ENCODE measurements at regions not wholly inside any gene's neighbourhood (a gene's known extent, or its start where the extent isn't known, plus 50 kb on each side); places are given as distances from the start of the nearest gene placed in this dataset.

GRCh38 chr16:54783980-54784379, 146.7 kb upstream of the IRX5 start:
- Histone ChIP-seq H3K4me1 (ENCODE audit: control insufficient read depth, insufficient read depth, low read length) (no peaks in the 10 kb centered on the region), H3K27me3 (ENCODE audit: control insufficient read depth, insufficient read depth, low read length) (no peaks in the 10 kb centered on the region), H3K4me3 (ENCODE audit: low read length) (no peak overlapping the region), H3K27ac (ENCODE audit: low read length) (no peak overlapping the region), H3K9me3 (ENCODE audit: control insufficient read depth, insufficient read depth, low read length) (no peaks in the 10 kb centered on the region), H3K36me3 (ENCODE audit: control insufficient read depth, insufficient read depth, low read length) (no peaks in the 10 kb centered on the region)
- no peak for DNase-seq (ENCODE audit: low read depth, low spot score)
- no CpG with 5 or more reads among the region's 2 CpGs for WGBS (ENCODE audit: insufficient coverage, insufficient read length)

DNA sequence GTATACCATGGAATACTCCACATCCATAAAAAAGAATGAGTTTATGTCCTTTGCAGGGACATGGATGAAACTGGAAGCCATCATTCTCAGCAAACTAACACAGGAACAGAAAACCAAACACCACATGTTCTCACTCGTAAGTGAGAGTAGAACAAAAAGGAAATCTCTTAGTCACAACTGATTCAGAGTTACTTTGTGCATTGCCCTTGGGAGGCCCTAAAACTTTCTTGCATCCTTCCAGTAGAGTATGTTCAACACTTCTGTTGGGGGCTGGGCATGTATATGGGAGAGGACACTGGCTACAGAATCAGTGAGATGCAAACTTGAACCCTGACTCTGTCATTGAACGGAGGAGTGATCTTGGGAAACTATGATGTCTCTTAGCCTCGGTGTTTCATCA, 147.4 kb upstream of the IRX5 start:
- WGBS (ENCODE audit: insufficient coverage, insufficient read length), result no CpG with 5 or more reads among the region's 3 CpGs
- no peaks in the 10 kb centered on the region for H3K4me1 ChIP-seq (ENCODE audit: control insufficient read depth, insufficient read depth, low read length)
- no peak overlapping the region for H3K4me3 ChIP-seq (ENCODE audit: low read length)
- H3K27me3 ChIP-seq (ENCODE audit: control insufficient read depth, insufficient read depth, low read length), result no peaks in the 10 kb centered on the region
- H3K27ac ChIP-seq (ENCODE audit: low read length), result no peak overlapping the region
- H3K9me3 ChIP-seq (ENCODE audit: control insufficient read depth, insufficient read depth, low read length), result no peaks in the 10 kb centered on the region
- DNase-seq (ENCODE audit: low read depth, low spot score), result no peak
- H3K36me3 ChIP-seq (ENCODE audit: control insufficient read depth, insufficient read depth, low read length), result no peaks in the 10 kb centered on the region

DNA sequence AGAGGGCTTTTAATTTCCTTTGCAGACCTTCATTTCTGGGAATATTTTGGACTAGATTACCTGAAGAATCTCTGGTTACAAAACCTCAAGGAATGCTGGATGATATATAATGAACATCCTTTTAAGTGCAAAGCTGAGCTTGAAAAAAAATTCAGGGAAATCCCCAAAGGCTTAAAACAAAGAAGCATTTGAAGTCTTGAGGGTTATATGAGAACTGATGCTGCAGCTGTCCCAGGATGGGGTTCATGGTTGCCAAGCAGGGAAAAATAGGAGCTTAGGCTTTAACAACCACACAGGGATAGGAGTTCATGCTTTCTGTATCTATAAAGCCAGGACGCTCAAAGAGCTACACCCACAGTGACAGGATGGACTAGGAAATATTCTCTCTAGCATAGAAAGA, 150.4 kb upstream of the IRX5 start:
- Histone ChIP-seq H3K4me3 (ENCODE audit: low read length) (no peak overlapping the region), H3K27me3 (ENCODE audit: control insufficient read depth, insufficient read depth, low read length) (no peaks in the 10 kb centered on the region), H3K27ac (ENCODE audit: low read length) (no peak overlapping the region), H3K36me3 (ENCODE audit: control insufficient read depth, insufficient read depth, low read length) (no peaks in the 10 kb centered on the region), H3K4me1 (ENCODE audit: control insufficient read depth, insufficient read depth, low read length) (no peaks in the 10 kb centered on the region), H3K9me3 (ENCODE audit: control insufficient read depth, insufficient read depth, low read length) (no peaks in the 10 kb centered on the region)
- no CpG with 5 or more reads among the region's 1 CpG for WGBS (ENCODE audit: insufficient coverage, insufficient read length)
- DNase-seq (ENCODE audit: low read depth, low spot score), result no peak

GRCh38 chr16:54779549-54779948, 151.1 kb upstream of the IRX5 start:
- no peaks in the 10 kb centered on the region for H3K36me3 ChIP-seq (ENCODE audit: control insufficient read depth, insufficient read depth, low read length)
- DNase-seq (ENCODE audit: low read depth, low spot score), result no peak
- no peak overlapping the region for H3K4me3 ChIP-seq (ENCODE audit: low read length)
- no peaks in the 10 kb centered on the region for H3K27me3 ChIP-seq (ENCODE audit: control insufficient read depth, insufficient read depth, low read length)
- no peaks in the 10 kb centered on the region for H3K9me3 ChIP-seq (ENCODE audit: control insufficient read depth, insufficient read depth, low read length)
- H3K4me1 ChIP-seq (ENCODE audit: control insufficient read depth, insufficient read depth, low read length), result no peaks in the 10 kb centered on the region
- no peak overlapping the region for H3K27ac ChIP-seq (ENCODE audit: low read length)

DNA sequence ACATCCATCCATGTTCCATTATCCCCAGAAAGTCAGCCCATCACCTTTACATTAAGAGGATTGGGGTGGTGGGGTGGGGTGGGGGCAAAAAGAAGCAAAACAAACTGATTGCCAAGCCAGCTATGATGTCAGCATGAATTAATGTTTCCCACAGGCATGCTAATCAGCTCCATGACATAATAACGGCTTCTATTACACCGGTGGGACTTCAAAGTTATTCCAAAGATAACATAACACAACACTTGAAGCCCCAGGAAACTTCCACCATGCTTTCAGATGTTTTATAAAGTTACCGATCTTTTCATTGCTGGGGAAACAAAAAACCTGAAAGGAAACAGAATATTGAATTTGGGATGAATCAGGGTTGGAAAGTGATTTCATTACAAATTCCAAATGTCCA, 155.9 kb upstream of the IRX5 start:
- Histone ChIP-seq H3K4me1 (ENCODE audit: control insufficient read depth, insufficient read depth, low read length) (no peaks in the 10 kb centered on the region), H3K36me3 (ENCODE audit: control insufficient read depth, insufficient read depth, low read length) (no peaks in the 10 kb centered on the region), H3K27ac (ENCODE audit: low read length) (no peak overlapping the region), H3K4me3 (ENCODE audit: low read length) (no peak overlapping the region), H3K27me3 (ENCODE audit: control insufficient read depth, insufficient read depth, low read length) (no peaks in the 10 kb centered on the region), H3K9me3 (ENCODE audit: control insufficient read depth, insufficient read depth, low read length) (no peaks in the 10 kb centered on the region)
- no peak for DNase-seq (ENCODE audit: low read depth, low spot score)
- WGBS (ENCODE audit: insufficient coverage, insufficient read length), result no CpG with 5 or more reads among the region's 3 CpGs

DNA sequence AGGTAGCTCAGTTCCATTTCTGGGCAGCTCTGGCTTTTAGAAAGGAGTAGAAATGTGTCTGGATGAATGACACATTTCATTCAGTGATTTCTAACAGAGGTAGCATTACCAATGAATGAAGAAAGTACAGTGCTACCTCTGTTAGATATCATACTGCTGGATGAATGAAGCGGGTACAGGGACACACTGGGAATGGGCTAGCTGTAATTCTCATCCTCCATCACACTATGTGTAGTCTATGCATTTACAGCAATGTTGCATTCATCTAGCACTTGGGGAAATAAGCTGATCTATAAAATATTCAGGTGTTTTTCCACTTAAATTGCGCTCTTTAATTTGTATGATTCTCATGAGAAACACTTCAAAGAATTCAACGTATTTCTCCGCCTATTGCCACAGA, 158.3 kb upstream of the IRX5 start:
- H3K27ac ChIP-seq (ENCODE audit: low read length), result no peak overlapping the region
- H3K36me3 ChIP-seq (ENCODE audit: control insufficient read depth, insufficient read depth, low read length), result no peaks in the 10 kb centered on the region
- no peak overlapping the region for H3K4me3 ChIP-seq (ENCODE audit: low read length)
- no peaks in the 10 kb centered on the region for H3K9me3 ChIP-seq (ENCODE audit: control insufficient read depth, insufficient read depth, low read length)
- WGBS (ENCODE audit: insufficient coverage, insufficient read length), result no CpG with 5 or more reads among the region's 4 CpGs
- DNase-seq (ENCODE audit: low read depth, low spot score), result no peak
- H3K4me1 ChIP-seq (ENCODE audit: control insufficient read depth, insufficient read depth, low read length), result no peaks in the 10 kb centered on the region
- H3K27me3 ChIP-seq (ENCODE audit: control insufficient read depth, insufficient read depth, low read length), result no peaks in the 10 kb centered on the region

DNA sequence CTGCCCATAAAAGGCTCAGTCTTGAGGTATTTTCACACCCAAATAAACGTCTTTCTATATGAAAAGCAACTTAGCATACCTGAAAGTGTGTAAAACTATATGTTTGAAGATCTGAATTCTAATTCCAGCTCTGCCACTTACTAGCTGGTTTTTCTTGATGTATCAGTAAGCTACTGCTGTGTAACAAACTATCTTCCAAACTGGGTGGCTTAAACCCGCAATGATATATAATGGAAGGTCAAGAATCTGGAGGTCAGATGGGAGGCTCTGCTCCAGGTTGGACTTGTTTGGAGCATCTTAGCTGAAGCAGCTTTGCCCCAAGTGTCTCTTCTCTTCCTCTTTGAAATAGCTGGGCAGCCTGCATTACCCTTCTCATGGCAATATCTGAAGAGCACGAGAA, 164.3 kb upstream of the IRX5 start:
- WGBS (ENCODE audit: insufficient coverage, insufficient read length), result no CpG with 5 or more reads among the region's 3 CpGs
- no peak overlapping the region for H3K4me3 ChIP-seq (ENCODE audit: low read length)
- no peaks in the 10 kb centered on the region for H3K4me1 ChIP-seq (ENCODE audit: control insufficient read depth, insufficient read depth, low read length)
- DNase-seq (ENCODE audit: low read depth, low spot score), result no peak
- H3K27me3 ChIP-seq (ENCODE audit: control insufficient read depth, insufficient read depth, low read length), result no peaks in the 10 kb centered on the region
- no peak overlapping the region for H3K27ac ChIP-seq (ENCODE audit: low read length)
- no peaks in the 10 kb centered on the region for H3K36me3 ChIP-seq (ENCODE audit: control insufficient read depth, insufficient read depth, low read length)
- H3K9me3 ChIP-seq (ENCODE audit: control insufficient read depth, insufficient read depth, low read length), result no peaks in the 10 kb centered on the region

- no peak for DNase-seq (ENCODE audit: low read depth, low spot score)
- no CpG with 5 or more reads among the region's 7 CpGs for WGBS (ENCODE audit: insufficient coverage, insufficient read length)
Measured at GRCh38 chr16:54750249-54750648, 180.4 kb upstream of the IRX5 start.

DNA sequence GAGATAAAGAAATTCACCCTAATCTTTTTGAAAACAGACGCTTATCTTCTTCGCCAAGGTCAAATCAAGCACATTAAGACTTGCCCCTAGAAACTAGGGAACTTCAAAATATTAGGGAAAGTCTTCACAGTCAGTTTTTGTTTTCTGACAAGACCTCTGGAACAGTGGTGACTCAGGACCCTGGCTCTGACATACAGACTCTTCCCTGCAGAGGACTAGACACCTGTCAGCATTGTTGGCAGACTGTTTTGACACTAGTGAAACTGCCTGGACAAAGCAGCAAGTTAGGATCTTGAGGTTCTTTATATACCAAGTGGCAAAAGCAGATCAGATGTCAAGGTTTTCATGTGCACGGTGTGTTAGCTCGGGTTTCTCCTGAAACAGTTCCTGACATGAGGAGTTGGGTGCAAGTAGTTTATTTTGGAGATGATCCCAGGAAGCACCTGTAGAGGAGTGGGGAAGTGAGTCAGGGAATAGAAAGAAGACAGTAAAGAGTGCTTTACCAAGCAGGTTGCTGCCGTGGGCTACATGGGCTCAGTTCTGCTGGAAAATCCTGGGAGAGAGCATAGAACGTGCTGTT, 182.0 kb upstream of the IRX5 start:
- Histone ChIP-seq H3K27me3 (ENCODE audit: control insufficient read depth, insufficient read depth, low read length) (no peaks in the 10 kb centered on the region), H3K27ac (ENCODE audit: low read length) (no peak overlapping the region), H3K4me1 (ENCODE audit: control insufficient read depth, insufficient read depth, low read length) (no peaks in the 10 kb centered on the region), H3K4me3 (ENCODE audit: low read length) (no peak overlapping the region), H3K9me3 (ENCODE audit: control insufficient read depth, insufficient read depth, low read length) (no peaks in the 10 kb centered on the region), H3K36me3 (ENCODE audit: control insufficient read depth, insufficient read depth, low read length) (no peaks in the 10 kb centered on the region)
- no CpG with 5 or more reads among the region's 6 CpGs for WGBS (ENCODE audit: insufficient coverage, insufficient read length)
- no peak for DNase-seq (ENCODE audit: low read depth, low spot score)

More at GRCh38 chr16:54750249-54750648, 180.4 kb upstream of the IRX5 start:
- Histone ChIP-seq H3K27ac (ENCODE audit: low read length) (no peak overlapping the region), H3K36me3 (ENCODE audit: control insufficient read depth, insufficient read depth, low read length) (no peaks in the 10 kb centered on the region), H3K4me1 (ENCODE audit: control insufficient read depth, insufficient read depth, low read length) (no peaks in the 10 kb centered on the region), H3K9me3 (ENCODE audit: control insufficient read depth, insufficient read depth, low read length) (no peaks in the 10 kb centered on the region), H3K27me3 (ENCODE audit: control insufficient read depth, insufficient read depth, low read length) (no peaks in the 10 kb centered on the region), H3K4me3 (ENCODE audit: low read length) (no peak overlapping the region)

DNA sequence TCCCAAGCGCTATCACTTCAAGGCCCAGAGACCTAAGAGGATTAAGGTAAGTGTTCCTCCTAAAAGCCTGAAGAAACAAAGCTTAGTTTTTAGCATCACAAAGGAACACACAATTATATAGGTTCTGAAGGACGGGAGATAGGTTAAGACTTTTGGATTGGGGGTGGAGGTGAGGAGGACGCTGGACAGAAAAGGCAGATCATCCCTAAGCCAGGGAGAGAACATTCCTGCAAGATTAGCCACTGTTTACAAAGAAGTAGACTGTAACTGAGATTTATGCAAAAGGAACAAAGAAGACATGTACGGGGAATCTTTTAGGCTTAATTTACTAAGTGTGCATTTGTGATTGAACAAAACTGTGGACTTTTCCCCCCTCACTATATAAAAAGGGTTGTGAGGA, 184.1 kb upstream of the IRX5 start:
- Histone ChIP-seq H3K4me1 (ENCODE audit: control insufficient read depth, insufficient read depth, low read length) (no peaks in the 10 kb centered on the region), H3K36me3 (ENCODE audit: control insufficient read depth, insufficient read depth, low read length) (no peaks in the 10 kb centered on the region), H3K4me3 (ENCODE audit: low read length) (no peak overlapping the region), H3K27me3 (ENCODE audit: control insufficient read depth, insufficient read depth, low read length) (no peaks in the 10 kb centered on the region), H3K27ac (ENCODE audit: low read length) (no peak overlapping the region), H3K9me3 (ENCODE audit: control insufficient read depth, insufficient read depth, low read length) (no peaks in the 10 kb centered on the region)
- DNase-seq (ENCODE audit: low read depth, low spot score), result no peak
- no CpG with 5 or more reads among the region's 4 CpGs for WGBS (ENCODE audit: insufficient coverage, insufficient read length)

- no CpG with 5 or more reads among the region's 6 CpGs for WGBS (ENCODE audit: insufficient coverage, insufficient read length)
- Histone ChIP-seq H3K36me3 (ENCODE audit: control insufficient read depth, insufficient read depth, low read length) (no peaks in the 10 kb centered on the region), H3K4me1 (ENCODE audit: control insufficient read depth, insufficient read depth, low read length) (no peaks in the 10 kb centered on the region), H3K27ac (ENCODE audit: low read length) (no peak overlapping the region), H3K9me3 (ENCODE audit: control insufficient read depth, insufficient read depth, low read length) (no peaks in the 10 kb centered on the region), H3K4me3 (ENCODE audit: low read length) (no peak overlapping the region), H3K27me3 (ENCODE audit: control insufficient read depth, insufficient read depth, low read length) (no peaks in the 10 kb centered on the region)
- DNase-seq (ENCODE audit: low read depth, low spot score), result no peak
Measured at GRCh38 chr16:54744998-54745397, 185.7 kb upstream of the IRX5 start.

Data from iPS DF 6.9 (cell line).